HCT116 (cell line): ENCODE measurements at regions not wholly inside any gene's neighbourhood (a gene's known extent, or its start where the extent isn't known, plus 50 kb on each side); places are given as distances from the start of the nearest gene placed in this dataset.

Experiments
- CEBPB ChIP-seq: IDR thresholded peaks from 2 replicates; pipeline ENCODE4 v1.6.1; 2012; ENCODE audit warnings: low read depth
- EGR1 ChIP-seq: IDR thresholded peaks from 2 replicates; pipeline ENCODE4 v1.6.1; 2012; ENCODE audit warnings: low read depth
- ELF1 ChIP-seq: IDR thresholded peaks from 2 replicates; pipeline ENCODE4 v1.6.1; 2012; ENCODE audit warnings: low read depth, borderline replicate concordance
- EZH2 ChIP-seq: fragments of 200-600 bp; sonication (generic); IDR thresholded peaks from 2 replicates; pipeline ENCODE4 v1.6.1; 2017; ENCODE audit warnings: antibody characterized with exemption, mixed run types
- FOSL1 ChIP-seq: IDR thresholded peaks from 2 replicates; pipeline ENCODE4 v1.6.1; 2012; ENCODE audit warnings: low read depth
- POLR2A ChIP-seq: IDR thresholded peaks from 2 replicates; pipeline ENCODE4 v1.7.0; 2011; ENCODE audit warnings: borderline replicate concordance; ENCODE audit not compliant: insufficient read depth, insufficient read length; ENCODE audit errors: extremely low read depth
- POLR2AphosphoS5 ChIP-seq: IDR thresholded peaks from 2 replicates; pipeline ENCODE4 v1.6.1; 2011; ENCODE audit warnings: mild to moderate bottlenecking, low read depth, low read length, moderate library complexity
- RAD21 ChIP-seq: IDR thresholded peaks from 2 replicates; pipeline ENCODE4 v1.6.1; 2012; ENCODE audit warnings: low read depth, mild to moderate bottlenecking
- REST ChIP-seq: IDR thresholded peaks from 2 replicates; pipeline ENCODE4 v1.6.1; 2012; ENCODE audit warnings: low read depth
- YY1 ChIP-seq: IDR thresholded peaks from 2 replicates; pipeline ENCODE4 v1.6.1; 2011; ENCODE audit warnings: low read length, low read depth, moderate library complexity, mild to moderate bottlenecking; ENCODE audit not compliant: insufficient replicate concordance; ENCODE audit errors: extremely low read depth
- ZNF274 ChIP-seq: fragments of 200-500 bp; sonication (Bioruptor generic); IDR thresholded peaks from 2 replicates; pipeline ENCODE4 v1.6.1; 2014; ENCODE audit warnings: mild to moderate bottlenecking, low read depth, low read length, inconsistent platforms
- TF ChIP-seq, protein P1 (sequence below), 3 experiments: fragments of 200-600 bp in 1 of 3; sonication (generic) in 1 of 3; IDR thresholded peaks in 2 of 3; conservative IDR thresholded peaks in 1 of 3; 2 replicates each; pipeline ENCODE4 v1.5.1; 2012 to 2017; ENCODE audit warnings: low read depth in 2 of 3, low read length in 2 of 3, antibody characterized with exemption in 1 of 3, borderline replicate concordance in 1 of 3, control low read depth in 1 of 3, mild to moderate bottlenecking in 1 of 3, mixed read lengths in 1 of 3, mixed run types in 1 of 3, moderate library complexity in 1 of 3; ENCODE audit not compliant: insufficient read depth in 1 of 3

- no peak for TF ChIP-seq RAD21
- TF ChIP-seq, protein P1, sequence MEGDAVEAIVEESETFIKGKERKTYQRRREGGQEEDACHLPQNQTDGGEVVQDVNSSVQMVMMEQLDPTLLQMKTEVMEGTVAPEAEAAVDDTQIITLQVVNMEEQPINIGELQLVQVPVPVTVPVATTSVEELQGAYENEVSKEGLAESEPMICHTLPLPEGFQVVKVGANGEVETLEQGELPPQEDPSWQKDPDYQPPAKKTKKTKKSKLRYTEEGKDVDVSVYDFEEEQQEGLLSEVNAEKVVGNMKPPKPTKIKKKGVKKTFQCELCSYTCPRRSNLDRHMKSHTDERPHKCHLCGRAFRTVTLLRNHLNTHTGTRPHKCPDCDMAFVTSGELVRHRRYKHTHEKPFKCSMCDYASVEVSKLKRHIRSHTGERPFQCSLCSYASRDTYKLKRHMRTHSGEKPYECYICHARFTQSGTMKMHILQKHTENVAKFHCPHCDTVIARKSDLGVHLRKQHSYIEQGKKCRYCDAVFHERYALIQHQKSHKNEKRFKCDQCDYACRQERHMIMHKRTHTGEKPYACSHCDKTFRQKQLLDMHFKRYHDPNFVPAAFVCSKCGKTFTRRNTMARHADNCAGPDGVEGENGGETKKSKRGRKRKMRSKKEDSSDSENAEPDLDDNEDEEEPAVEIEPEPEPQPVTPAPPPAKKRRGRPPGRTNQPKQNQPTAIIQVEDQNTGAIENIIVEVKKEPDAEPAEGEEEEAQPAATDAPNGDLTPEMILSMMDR (IDR thresholded peaks at IDR 0.05 in 2 of 3, conservative IDR thresholded peaks at IDR 0.05 in 1 of 3; ENCODE audit: borderline replicate concordance in 1 of 3, insufficient read depth in 1 of 3, low read depth in 2 of 3, low read length in 2 of 3) = no peak
- TF ChIP-seq POLR2A = no peak
- TF ChIP-seq YY1 = no peak
- TF ChIP-seq ELF1 = no peak
- no peak for TF ChIP-seq ZNF274
- no peak for TF ChIP-seq FOSL1
- no peak for TF ChIP-seq REST
- TF ChIP-seq EGR1 = no peak
- TF ChIP-seq EZH2 = no peak
- no peak for TF ChIP-seq POLR2AphosphoS5
- no peak for TF ChIP-seq CEBPB
Measured at GRCh38 chr21:23480591-23481270, 2126.6 kb downstream of the MRPL39 start.
